A673 (cell line): ENCODE measurements at regions not wholly inside any gene's neighbourhood (a gene's known extent, or its start where the extent isn't known, plus 50 kb on each side); places are given as distances from the start of the nearest gene placed in this dataset.
A peak's percentile ranks its signal among the peaks of the same experiment; 100 is the strongest.

Experiments used
- BruUV-seq: library from RNA; stranded (reverse); fragments of 400-500 nt; replicated peaks from 2 replicates; lab custom pipeline; 2021; lab: Mats Ljungman, UMichigan
- CTCF ChIA-PET: fragments of 300-600 bp; sonication (Branson Sonifier 250); formaldehyde crosslinking; loops from one replicate; lab custom pipeline; 2022; ENCODE audit warnings: antibody characterized with exemption; lab: Charles Lee
- POLR2A ChIA-PET: fragments of 300-600 bp; sonication (Branson Sonifier 250); formaldehyde crosslinking; loops from one replicate; lab custom pipeline; 2022; ENCODE audit warnings: antibody characterized with exemption; ENCODE audit not compliant: low non-redundant PET; lab: Charles Lee
- DNase-seq: peaks from one replicate; pipeline ENCODE4 v3.0.0-alpha.2; 2015; ENCODE audit warnings: low spot score
- H3K27ac ChIP-seq: fragments of 200-600 bp; sonication (generic); 2 replicates; pipeline ENCODE4 v1.5.1; 2016; ENCODE audit warnings: mixed run types, low read depth, mild to moderate bottlenecking, mixed read lengths, antibody characterized with exemption, low read length; ENCODE audit not compliant: poor library complexity, severe bottlenecking
- H3K27me3 ChIP-seq: fragments of 200-600 bp; sonication (generic); replicated peaks from 2 replicates; pipeline ENCODE4 v1.6.1; 2017; ENCODE audit warnings: mixed run types, low read depth, mild to moderate bottlenecking, mixed read lengths, antibody characterized with exemption, low read length; ENCODE audit not compliant: insufficient read depth, poor library complexity
- H3K36me3 ChIP-seq: fragments of 200-600 bp; sonication (generic); 2 replicates; pipeline ENCODE4 v1.6.1; 2016; ENCODE audit warnings: mixed run types, mild to moderate bottlenecking, mixed read lengths, antibody characterized with exemption, low read length; ENCODE audit not compliant: insufficient read depth, poor library complexity, severe bottlenecking
- H3K4me1 ChIP-seq: fragments of 200-600 bp; sonication (generic); 2 replicates; pipeline ENCODE4 v1.6.1; 2017; ENCODE audit warnings: mixed run types, mild to moderate bottlenecking, mixed read lengths, antibody characterized with exemption, low read length; ENCODE audit not compliant: insufficient read depth, poor library complexity, severe bottlenecking
- H3K4me3 ChIP-seq: fragments of 200-600 bp; sonication (generic); 2 replicates; pipeline ENCODE4 v1.5.1; 2016; ENCODE audit warnings: low read depth, mixed run types, mild to moderate bottlenecking, mixed read lengths, low read length; ENCODE audit not compliant: poor library complexity, severe bottlenecking
- H3K9me3 ChIP-seq: fragments of 200-600 bp; sonication (generic); 2 replicates; pipeline ENCODE4 v1.6.1; 2016; ENCODE audit warnings: mixed run types, low read depth, mild to moderate bottlenecking, mixed read lengths, antibody characterized with exemption, low read length; ENCODE audit not compliant: poor library complexity, severe bottlenecking
- CTCF ChIP-seq: fragments of 300-800, 200-600 bp; sonication (generic); conservative IDR thresholded peaks from 2 replicates; pipeline ENCODE4 v1.5.1; 2017; ENCODE audit warnings: low read depth, mild to moderate bottlenecking, antibody characterized with exemption, low read length, moderate library complexity, mixed read lengths
- EZH2 ChIP-seq: fragments of 200-600 bp; sonication (generic); IDR thresholded peaks from 2 replicates; pipeline ENCODE4 v1.6.1; 2017; ENCODE audit warnings: borderline replicate concordance, low read depth, mild to moderate bottlenecking, mixed read lengths, antibody characterized with exemption, low read length; ENCODE audit not compliant: poor library complexity, severe bottlenecking
- intact Hi-C: fragments of 100-400 bp; cut with micrococcal nuclease; formaldehyde crosslinking; loops from one replicate; pipeline ENCODE4 v1.10.0; 2022; ENCODE audit not compliant: unreplicated experiment

GRCh38 chr21:23698619-23699018, 1908.7 kb downstream of the MRPL39 start:
- intact Hi-C loops, result no loop called here
- H3K9me3 ChIP-seq, result peaks cover 20% of the 10 kb centered on the region
- BruUV-seq, result no TSS peak
- POLR2A ChIA-PET, result no interaction called here
- CTCF ChIA-PET, result no interaction called here
- TF ChIP-seq EZH2 (no peak), CTCF (no peak)
- H3K4me3 ChIP-seq, result no peak overlapping the region
- H3K27ac ChIP-seq, result no peak overlapping the region
- no peaks in the 10 kb centered on the region for H3K27me3 ChIP-seq
- DNase-seq, result no peak
- no peaks in the 10 kb centered on the region for H3K36me3 ChIP-seq
- H3K4me1 ChIP-seq, result peaks cover 10% of the 10 kb centered on the region

GRCh38 chr21:23695443-23695842, 1911.8 kb downstream of the MRPL39 start:
- peaks cover 10% of the 10 kb centered on the region for H3K4me1 ChIP-seq
- ChIA-PET CTCF (no interaction called here), POLR2A (no interaction called here)
- H3K36me3 ChIP-seq, result no peaks in the 10 kb centered on the region
- no TSS peak for BruUV-seq
- peak; percentile 50 for DNase-seq
- peaks cover 14% of the 10 kb centered on the region for H3K9me3 ChIP-seq
- H3K27ac ChIP-seq, result peak overlapping the region; percentile 40
- no peak overlapping the region for H3K4me3 ChIP-seq
- no peaks in the 10 kb centered on the region for H3K27me3 ChIP-seq
- intact Hi-C loops, result no loop called here
- TF ChIP-seq CTCF (no peak), EZH2 (no peak)

GRCh38 chr21:23694390-23694789, 1912.9 kb downstream of the MRPL39 start:
- Histone ChIP-seq H3K27me3 (no peaks in the 10 kb centered on the region), H3K9me3 (peaks cover 5% of the 10 kb centered on the region), H3K4me3 (no peak overlapping the region), H3K4me1 (peaks cover 10% of the 10 kb centered on the region), H3K36me3 (no peaks in the 10 kb centered on the region), H3K27ac (peak overlapping the region; percentile 40)
- BruUV-seq, result no TSS peak
- peak; percentile 26 for DNase-seq
- intact Hi-C loops, result no loop called here
- CTCF ChIA-PET, result no interaction called here
- POLR2A ChIA-PET, result no interaction called here
- 0 out of 2 replicates have a peak, but pooled peaks have one; percentile 7 for TF ChIP-seq CTCF
- no peak for TF ChIP-seq EZH2
